ENCODE measurements at regions not wholly inside any gene's neighbourhood (a gene's known extent, or its start where the extent isn't known, plus 50 kb on each side); places are given as distances from the start of the nearest gene placed in this dataset.

DNA sequence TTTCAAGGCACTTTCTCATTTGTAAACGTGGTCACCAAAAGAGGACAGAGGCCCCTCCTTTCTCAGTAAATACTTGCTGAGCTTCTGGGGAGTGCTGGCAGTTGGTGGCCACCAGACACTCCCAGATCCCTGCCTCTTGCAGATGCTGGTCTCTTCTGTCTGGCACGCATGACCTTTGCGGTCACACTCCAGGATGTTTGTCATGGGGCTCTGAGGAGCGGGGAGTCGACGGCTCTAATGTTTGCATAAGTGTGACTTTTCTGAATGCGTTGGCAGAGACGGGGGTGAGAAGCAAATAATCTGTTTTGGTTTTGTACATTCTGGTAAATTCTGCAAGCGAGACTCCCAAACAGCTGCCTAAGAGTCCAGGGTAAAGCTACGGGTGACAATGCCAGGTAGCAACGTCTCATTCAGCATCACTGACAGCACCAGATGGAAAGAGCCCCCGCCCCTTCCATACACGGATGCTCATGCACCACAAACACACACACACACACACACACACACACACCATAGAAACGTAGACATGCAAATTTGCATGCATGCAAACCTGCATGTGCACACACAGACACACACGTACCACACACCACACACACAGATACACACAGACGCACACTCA lies 101.1 kb downstream of the YTHDF1 start:
- no peaks in the 10 kb centered on the region; the same call in 1 of the 2 replicates for H4K20me1 ChIP-seq (replicated peaks; ENCODE audit: control insufficient read depth, insufficient read depth, low read length)

More for the DNA sequence above, 101.1 kb downstream of the YTHDF1 start:
- Histone ChIP-seq H3K9ac (ENCODE audit: insufficient read depth in 1 of 2, low read depth in 2 of 2, low read length in 2 of 2) (no peak overlapping the region), H3K27ac (ENCODE audit: extremely low read depth, low read depth, low read length) (no peak overlapping the region), H3K4me3 (no peak overlapping the region), H3K4me2 (ENCODE audit: insufficient read depth, low read length) (no peak overlapping the region), H3K9me1 (ENCODE audit: control insufficient read depth, insufficient read depth, low read length) (peaks cover 3% of the 10 kb centered on the region), H3K27me3 (ENCODE audit: control insufficient read depth in 2 of 2, insufficient read depth in 2 of 2, low read length in 2 of 2) (peaks cover 3 to 56% of the 10 kb centered on the region in 2 experiments; a peak in 3 of 5 replicates), H2AFZ (ENCODE audit: low read depth, low read length) (no peak overlapping the region), H3K4me1 (replicated peaks in 1 of 2; ENCODE audit: control insufficient read depth in 2 of 2, insufficient read depth in 2 of 2, low read length in 2 of 2) (no peaks in the 10 kb centered on the region; a peak in 1 of 5 replicates), H3K79me2 (ENCODE audit: control insufficient read depth, insufficient read depth, low read length) (no peaks in the 10 kb centered on the region), H3K36me3 (ENCODE audit: control insufficient read depth, insufficient read depth, low read length) (no peaks in the 10 kb centered on the region), H3K9me3 (replicated peaks; ENCODE audit: control insufficient read depth, insufficient read depth, low read depth, low read length) (no peaks in the 10 kb centered on the region)
- in situ Hi-C loops (cut with MboI) (no loop called here), intact Hi-C loops (cut with micrococcal nuclease) (no loop called here)
- no peak for TF ChIP-seq ZBTB17 (CRISPR knock-in tag; IDR thresholded peaks at IDR 0.05)
- TF ChIP-seq SMARCE1 (IDR thresholded peaks at IDR 0.05), result no peak
- TF ChIP-seq MTA3 (IDR thresholded peaks at IDR 0.05; ENCODE audit: borderline replicate concordance), result no peak
- TF ChIP-seq, protein P1, sequence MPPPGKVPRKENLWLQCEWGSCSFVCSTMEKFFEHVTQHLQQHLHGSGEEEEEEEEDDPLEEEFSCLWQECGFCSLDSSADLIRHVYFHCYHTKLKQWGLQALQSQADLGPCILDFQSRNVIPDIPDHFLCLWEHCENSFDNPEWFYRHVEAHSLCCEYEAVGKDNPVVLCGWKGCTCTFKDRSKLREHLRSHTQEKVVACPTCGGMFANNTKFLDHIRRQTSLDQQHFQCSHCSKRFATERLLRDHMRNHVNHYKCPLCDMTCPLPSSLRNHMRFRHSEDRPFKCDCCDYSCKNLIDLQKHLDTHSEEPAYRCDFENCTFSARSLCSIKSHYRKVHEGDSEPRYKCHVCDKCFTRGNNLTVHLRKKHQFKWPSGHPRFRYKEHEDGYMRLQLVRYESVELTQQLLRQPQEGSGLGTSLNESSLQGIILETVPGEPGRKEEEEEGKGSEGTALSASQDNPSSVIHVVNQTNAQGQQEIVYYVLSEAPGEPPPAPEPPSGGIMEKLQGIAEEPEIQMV (tag; conservative IDR thresholded peaks at IDR 0.05; ENCODE audit: low read depth), result no peak
- no peak for TF ChIP-seq ZNF347 (CRISPR knock-in tag; IDR thresholded peaks at IDR 0.05; ENCODE audit: low read depth)
- no peak for TF ChIP-seq BDP1 (IDR thresholded peaks at IDR 0.05; ENCODE audit: insufficient read depth, insufficient read length)
- no peak for TF ChIP-seq ZNF133 (CRISPR knock-in tag; IDR thresholded peaks at IDR 0.05)
- no peak for TF ChIP-seq HSF4 (CRISPR knock-in tag; IDR thresholded peaks at IDR 0.05; ENCODE audit: borderline replicate concordance)
- TF ChIP-seq ASH1L (IDR thresholded peaks at IDR 0.05; ENCODE audit: borderline replicate concordance, low read depth, partially characterized antibody), result no peak
- no peak for TF ChIP-seq POLR3A (IDR thresholded peaks at IDR 0.05; ENCODE audit: borderline replicate concordance, extremely low read depth, insufficient read depth, insufficient read length)
- no peak for TF ChIP-seq SETDB1 (IDR thresholded peaks at IDR 0.05; ENCODE audit: low read length)
- TF ChIP-seq ETS2 (tag; IDR thresholded peaks at IDR 0.05; ENCODE audit: borderline replicate concordance, poor library complexity, severe bottlenecking), result no peak
- no peak for TF ChIP-seq LCOR (CRISPR knock-in tag; IDR thresholded peaks at IDR 0.05)
- no peak for TF ChIP-seq ZNF668 (CRISPR knock-in tag; IDR thresholded peaks at IDR 0.05)
- no peak for TF ChIP-seq ZZZ3 (IDR thresholded peaks at IDR 0.05)
- no peak for TF ChIP-seq RBBP5 (IDR thresholded peaks at IDR 0.05; ENCODE audit: borderline replicate concordance, insufficient read depth, low read length, poor library complexity, severe bottlenecking)
- TF ChIP-seq, protein P2, sequence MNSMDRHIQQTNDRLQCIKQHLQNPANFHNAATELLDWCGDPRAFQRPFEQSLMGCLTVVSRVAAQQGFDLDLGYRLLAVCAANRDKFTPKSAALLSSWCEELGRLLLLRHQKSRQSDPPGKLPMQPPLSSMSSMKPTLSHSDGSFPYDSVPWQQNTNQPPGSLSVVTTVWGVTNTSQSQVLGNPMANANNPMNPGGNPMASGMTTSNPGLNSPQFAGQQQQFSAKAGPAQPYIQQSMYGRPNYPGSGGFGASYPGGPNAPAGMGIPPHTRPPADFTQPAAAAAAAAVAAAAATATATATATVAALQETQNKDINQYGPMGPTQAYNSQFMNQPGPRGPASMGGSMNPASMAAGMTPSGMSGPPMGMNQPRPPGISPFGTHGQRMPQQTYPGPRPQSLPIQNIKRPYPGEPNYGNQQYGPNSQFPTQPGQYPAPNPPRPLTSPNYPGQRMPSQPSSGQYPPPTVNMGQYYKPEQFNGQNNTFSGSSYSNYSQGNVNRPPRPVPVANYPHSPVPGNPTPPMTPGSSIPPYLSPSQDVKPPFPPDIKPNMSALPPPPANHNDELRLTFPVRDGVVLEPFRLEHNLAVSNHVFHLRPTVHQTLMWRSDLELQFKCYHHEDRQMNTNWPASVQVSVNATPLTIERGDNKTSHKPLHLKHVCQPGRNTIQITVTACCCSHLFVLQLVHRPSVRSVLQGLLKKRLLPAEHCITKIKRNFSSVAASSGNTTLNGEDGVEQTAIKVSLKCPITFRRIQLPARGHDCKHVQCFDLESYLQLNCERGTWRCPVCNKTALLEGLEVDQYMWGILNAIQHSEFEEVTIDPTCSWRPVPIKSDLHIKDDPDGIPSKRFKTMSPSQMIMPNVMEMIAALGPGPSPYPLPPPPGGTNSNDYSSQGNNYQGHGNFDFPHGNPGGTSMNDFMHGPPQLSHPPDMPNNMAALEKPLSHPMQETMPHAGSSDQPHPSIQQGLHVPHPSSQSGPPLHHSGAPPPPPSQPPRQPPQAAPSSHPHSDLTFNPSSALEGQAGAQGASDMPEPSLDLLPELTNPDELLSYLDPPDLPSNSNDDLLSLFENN (IDR thresholded peaks at IDR 0.05; ENCODE audit: low read depth in 2 of 2, low read length in 2 of 2), result no peak
- no TSS peak for BruUV-seq (replicated peaks)
- no peak for ATAC-seq
- 2% methylated on average over 16 of the region's 16 CpGs for WGBS (ENCODE audit: insufficient coverage, low coverage, missing lambda C conversion rate)
- FAIRE-seq, result no peak
- DNase-seq (ENCODE audit: extremely low read depth in 1 of 4, low spot score in 3 of 4), result no peak
- ChIA-PET POLR2A (no interaction called here), CTCF (ENCODE audit: low intra/inter-chr PET ratio) (no interaction called here)

Measured in K562 (cell line).